GM20000 (cell line): ENCODE measurements at regions not wholly inside any gene's neighbourhood (a gene's known extent, or its start where the extent isn't known, plus 50 kb on each side); places are given as distances from the start of the nearest gene placed in this dataset.
"Not testable (repeated sequence)": the region's sequence is repeated elsewhere in the genome, so short reads cannot be mapped to it uniquely, and the experiment has no call there.

Experiments
- DNase-seq: peaks from one replicate; pipeline ENCODE4 v3.0.0; 2012; ENCODE audit warnings: low spot score
- CTCF ChIP-seq: IDR thresholded peaks from 2 replicates; pipeline ENCODE4 v1.5.1; 2012; ENCODE audit warnings: mild to moderate bottlenecking, control low read depth; ENCODE audit errors: extremely low read depth, missing control alignments

- no peak for TF ChIP-seq CTCF
- no peak for DNase-seq
Observed at GRCh38 chr4:148642907-148643306, 200.7 kb upstream of the NR3C2 start.

GRCh38 chr4:148638079-148638478 lies 195.9 kb upstream of the NR3C2 start:
- not testable (repeated sequence) for DNase-seq

- DNase-seq, result not testable (repeated sequence)
Observed at GRCh38 chr4:148637453-148637852, 195.2 kb upstream of the NR3C2 start.

- no peak for DNase-seq
- no peak for TF ChIP-seq CTCF
Observed at GRCh38 chr4:148634476-148634875, 192.3 kb upstream of the NR3C2 start.

- no peak for TF ChIP-seq CTCF
- no peak for DNase-seq
Observed at GRCh38 chr4:148633720-148634119, 191.5 kb upstream of the NR3C2 start.

- no peak for TF ChIP-seq CTCF
- no peak for DNase-seq
Observed at GRCh38 chr4:148632476-148632875, 190.3 kb upstream of the NR3C2 start.

- TF ChIP-seq CTCF, result no peak
Observed at GRCh38 chr4:148630051-148630450, 187.8 kb upstream of the NR3C2 start.

GRCh38 chr4:148618856-148619255 lies 176.6 kb upstream of the NR3C2 start:
- TF ChIP-seq CTCF, result no peak
- DNase-seq, result no peak

More at GRCh38 chr4:148630051-148630450, 187.8 kb upstream of the NR3C2 start:
- no peak for DNase-seq

- no peak for DNase-seq
- TF ChIP-seq CTCF, result no peak
Observed at GRCh38 chr4:148608968-148609367, 166.8 kb upstream of the NR3C2 start.

- DNase-seq, result not testable (repeated sequence)
Observed at GRCh38 chr4:148598418-148599207, 156.4 kb upstream of the NR3C2 start.
